ENCODE measurements at regions not wholly inside any gene's neighbourhood (a gene's known extent, or its start where the extent isn't known, plus 50 kb on each side); places are given as distances from the start of the nearest gene placed in this dataset.

DNA sequence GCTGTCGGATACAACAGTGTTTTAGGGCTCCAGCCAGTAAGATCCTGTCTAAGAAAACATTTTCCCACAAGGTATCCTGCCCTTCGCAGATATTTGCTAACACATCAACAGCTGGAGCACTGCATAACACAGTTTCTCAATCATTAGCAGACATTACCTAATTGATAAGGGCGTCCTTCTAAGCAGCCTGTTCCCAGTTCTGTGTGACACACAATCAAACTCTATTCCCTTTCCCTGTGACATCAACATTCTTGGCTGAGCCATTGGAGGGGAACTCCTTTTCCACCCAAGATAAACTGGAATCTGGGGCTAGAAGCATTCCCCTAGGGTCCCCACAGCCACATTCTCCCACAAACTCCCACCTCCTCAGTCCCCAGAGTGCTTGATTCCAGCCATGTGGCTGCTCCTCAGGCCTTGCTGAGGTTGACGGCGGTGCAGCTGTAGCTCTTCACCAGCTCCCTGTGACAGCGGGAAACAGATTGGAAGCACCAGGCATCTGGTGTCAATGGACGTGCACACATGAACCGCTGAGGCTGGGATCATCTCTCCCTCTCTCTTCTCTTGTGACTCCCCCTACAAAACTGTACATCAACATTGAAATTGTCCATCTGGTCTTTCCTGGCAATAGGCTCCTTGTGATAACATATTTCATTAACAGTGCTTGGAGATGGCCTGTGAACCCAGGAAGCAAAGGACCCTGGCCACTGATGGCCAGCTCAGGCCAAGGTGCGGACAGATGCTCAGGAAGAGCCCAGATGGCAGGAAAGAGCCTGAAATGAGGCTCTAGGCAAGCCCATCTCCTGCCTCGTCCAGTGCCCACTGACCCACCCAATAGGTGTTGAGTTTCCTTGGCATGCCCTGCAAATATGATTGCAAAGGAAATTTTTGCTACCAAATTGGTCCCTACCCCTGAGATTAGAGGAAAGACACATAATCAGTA is 131.1 kb upstream of the TBX20 start:
- TF ChIP-seq, protein P1, sequence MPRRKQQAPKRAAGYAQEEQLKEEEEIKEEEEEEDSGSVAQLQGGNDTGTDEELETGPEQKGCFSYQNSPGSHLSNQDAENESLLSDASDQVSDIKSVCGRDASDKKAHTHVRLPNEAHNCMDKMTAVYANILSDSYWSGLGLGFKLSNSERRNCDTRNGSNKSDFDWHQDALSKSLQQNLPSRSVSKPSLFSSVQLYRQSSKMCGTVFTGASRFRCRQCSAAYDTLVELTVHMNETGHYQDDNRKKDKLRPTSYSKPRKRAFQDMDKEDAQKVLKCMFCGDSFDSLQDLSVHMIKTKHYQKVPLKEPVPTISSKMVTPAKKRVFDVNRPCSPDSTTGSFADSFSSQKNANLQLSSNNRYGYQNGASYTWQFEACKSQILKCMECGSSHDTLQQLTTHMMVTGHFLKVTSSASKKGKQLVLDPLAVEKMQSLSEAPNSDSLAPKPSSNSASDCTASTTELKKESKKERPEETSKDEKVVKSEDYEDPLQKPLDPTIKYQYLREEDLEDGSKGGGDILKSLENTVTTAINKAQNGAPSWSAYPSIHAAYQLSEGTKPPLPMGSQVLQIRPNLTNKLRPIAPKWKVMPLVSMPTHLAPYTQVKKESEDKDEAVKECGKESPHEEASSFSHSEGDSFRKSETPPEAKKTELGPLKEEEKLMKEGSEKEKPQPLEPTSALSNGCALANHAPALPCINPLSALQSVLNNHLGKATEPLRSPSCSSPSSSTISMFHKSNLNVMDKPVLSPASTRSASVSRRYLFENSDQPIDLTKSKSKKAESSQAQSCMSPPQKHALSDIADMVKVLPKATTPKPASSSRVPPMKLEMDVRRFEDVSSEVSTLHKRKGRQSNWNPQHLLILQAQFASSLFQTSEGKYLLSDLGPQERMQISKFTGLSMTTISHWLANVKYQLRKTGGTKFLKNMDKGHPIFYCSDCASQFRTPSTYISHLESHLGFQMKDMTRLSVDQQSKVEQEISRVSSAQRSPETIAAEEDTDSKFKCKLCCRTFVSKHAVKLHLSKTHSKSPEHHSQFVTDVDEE (CRISPR knock-in tag; IDR thresholded peaks at IDR 0.05): no peak
- TF ChIP-seq ZNF565 (CRISPR knock-in tag; conservative IDR thresholded peaks at IDR 0.05; ENCODE audit: low read depth) (no peak), ZFP30 (CRISPR knock-in tag; IDR thresholded peaks at IDR 0.05) (no peak), ZFP3 (CRISPR knock-in tag; IDR thresholded peaks at IDR 0.05) (no peak), TOX (CRISPR knock-in tag; IDR thresholded peaks at IDR 0.05; ENCODE audit: borderline replicate concordance) (no peak), ZNF8 (CRISPR knock-in tag; IDR thresholded peaks at IDR 0.05) (no peak), ESRRG (CRISPR knock-in tag; IDR thresholded peaks at IDR 0.05) (no peak), OSR1 (CRISPR knock-in tag; IDR thresholded peaks at IDR 0.05) (no peak)
- TF ChIP-seq, protein P2, sequence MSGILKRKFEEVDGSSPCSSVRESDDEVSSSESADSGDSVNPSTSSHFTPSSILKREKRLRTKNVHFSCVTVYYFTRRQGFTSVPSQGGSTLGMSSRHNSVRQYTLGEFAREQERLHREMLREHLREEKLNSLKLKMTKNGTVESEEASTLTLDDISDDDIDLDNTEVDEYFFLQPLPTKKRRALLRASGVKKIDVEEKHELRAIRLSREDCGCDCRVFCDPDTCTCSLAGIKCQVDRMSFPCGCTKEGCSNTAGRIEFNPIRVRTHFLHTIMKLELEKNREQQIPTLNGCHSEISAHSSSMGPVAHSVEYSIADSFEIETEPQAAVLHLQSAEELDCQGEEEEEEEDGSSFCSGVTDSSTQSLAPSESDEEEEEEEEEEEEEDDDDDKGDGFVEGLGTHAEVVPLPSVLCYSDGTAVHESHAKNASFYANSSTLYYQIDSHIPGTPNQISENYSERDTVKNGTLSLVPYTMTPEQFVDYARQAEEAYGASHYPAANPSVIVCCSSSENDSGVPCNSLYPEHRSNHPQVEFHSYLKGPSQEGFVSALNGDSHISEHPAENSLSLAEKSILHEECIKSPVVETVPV (CRISPR knock-in tag; IDR thresholded peaks at IDR 0.05): no peak
- TF ChIP-seq, protein P3, sequence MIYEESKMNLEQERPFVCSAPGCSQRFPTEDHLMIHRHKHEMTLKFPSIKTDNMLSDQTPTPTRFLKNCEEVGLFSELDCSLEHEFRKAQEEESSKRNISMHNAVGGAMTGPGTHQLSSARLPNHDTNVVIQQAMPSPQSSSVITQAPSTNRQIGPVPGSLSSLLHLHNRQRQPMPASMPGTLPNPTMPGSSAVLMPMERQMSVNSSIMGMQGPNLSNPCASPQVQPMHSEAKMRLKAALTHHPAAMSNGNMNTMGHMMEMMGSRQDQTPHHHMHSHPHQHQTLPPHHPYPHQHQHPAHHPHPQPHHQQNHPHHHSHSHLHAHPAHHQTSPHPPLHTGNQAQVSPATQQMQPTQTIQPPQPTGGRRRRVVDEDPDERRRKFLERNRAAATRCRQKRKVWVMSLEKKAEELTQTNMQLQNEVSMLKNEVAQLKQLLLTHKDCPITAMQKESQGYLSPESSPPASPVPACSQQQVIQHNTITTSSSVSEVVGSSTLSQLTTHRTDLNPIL (CRISPR knock-in tag; IDR thresholded peaks at IDR 0.05; ENCODE audit: low read depth): no peak
